NCI-H146 treated with DMSO at 0.1 percent for 48 hours (cell line): ENCODE measurements at regions not wholly inside any gene's neighbourhood (a gene's known extent, or its start where the extent isn't known, plus 50 kb on each side); places are given as distances from the start of the nearest gene placed in this dataset.

Experiments used
- DNase-seq: peaks from one replicate; lab custom pipeline; 2025; ENCODE audit not compliant: unreplicated experiment; lab: John Stamatoyannopoulos, UW

- no peak for DNase-seq
Measured at GRCh38 chr17:53191878-53192277, 630.8 kb upstream of the KIF2B start.

GRCh38 chr17:53186001-53186400, 636.7 kb upstream of the KIF2B start:
- DNase-seq: no peak

GRCh38 chr17:53176629-53177028, 646.1 kb upstream of the KIF2B start:
- DNase-seq: no peak

GRCh38 chr17:53168413-53168812, 654.3 kb upstream of the KIF2B start:
- no peak for DNase-seq

GRCh38 chr17:53166731-53167130, 656.0 kb upstream of the KIF2B start:
- DNase-seq: no peak

- no peak for DNase-seq
Measured at GRCh38 chr17:53150101-53150698, 672.5 kb upstream of the KIF2B start.

- DNase-seq: no peak
Measured at GRCh38 chr17:53149316-53149715, 673.4 kb upstream of the KIF2B start.

- DNase-seq: no peak
Measured at GRCh38 chr17:53148058-53148457, 674.7 kb upstream of the KIF2B start.

GRCh38 chr17:53142890-53143289, 679.8 kb upstream of the KIF2B start:
- no peak for DNase-seq

GRCh38 chr17:53141731-53142130, 681.0 kb upstream of the KIF2B start:
- no peak for DNase-seq

- no peak for DNase-seq
Measured at GRCh38 chr17:53141280-53141679, 681.4 kb upstream of the KIF2B start.

- no peak for DNase-seq
Measured at GRCh38 chr17:53137869-53138268, 684.9 kb upstream of the KIF2B start.

GRCh38 chr17:53135969-53136368, 686.8 kb upstream of the KIF2B start:
- no peak for DNase-seq

GRCh38 chr17:53134548-53134947, 688.2 kb upstream of the KIF2B start:
- DNase-seq: no peak

- DNase-seq: no peak
Measured at GRCh38 chr17:53133876-53134275, 688.9 kb upstream of the KIF2B start.

- no peak for DNase-seq
Measured at GRCh38 chr17:53129863-53130262, 692.9 kb upstream of the KIF2B start.

GRCh38 chr17:53127331-53127730, 695.4 kb upstream of the KIF2B start:
- DNase-seq: no peak

GRCh38 chr17:53122966-53123365, 699.8 kb upstream of the KIF2B start:
- no peak for DNase-seq

- no peak for DNase-seq
Measured at GRCh38 chr17:53119773-53120172, 703.0 kb upstream of the KIF2B start.

- no peak for DNase-seq
Measured at GRCh38 chr17:53118948-53119347, 703.8 kb upstream of the KIF2B start.

GRCh38 chr17:53106886-53107285, 715.8 kb upstream of the KIF2B start:
- DNase-seq: no peak

GRCh38 chr17:53101706-53102105, 721.0 kb upstream of the KIF2B start:
- DNase-seq: no peak

GRCh38 chr17:53100126-53100525, 722.6 kb upstream of the KIF2B start:
- DNase-seq: no peak

- no peak for DNase-seq
Measured at GRCh38 chr17:53093391-53093790, 729.3 kb upstream of the KIF2B start.
